Mucosa of rectum (tissue), 2 donors: ENCODE measurements at regions not wholly inside any gene's neighbourhood (a gene's known extent, or its start where the extent isn't known, plus 50 kb on each side); places are given as distances from the start of the nearest gene placed in this dataset.

Experiments used
- H3K27ac ChIP-seq, 2 donors: one replicate each; pipeline ENCODE4 v1.7.0; 2013; ENCODE audit warnings: inconsistent platforms in 2 of 2, low read depth in 2 of 2, low read length in 2 of 2
- H3K27me3 ChIP-seq, 2 donors: one replicate each; pipeline ENCODE4 v1.7.0; 2013; ENCODE audit warnings: low read length in 2 of 2; ENCODE audit not compliant: control insufficient read depth in 2 of 2, insufficient read depth in 2 of 2
- H3K36me3 ChIP-seq, 2 donors: one replicate each; pipeline ENCODE4 v1.7.0; 2013; ENCODE audit warnings: low read length in 2 of 2; ENCODE audit not compliant: control insufficient read depth in 2 of 2, insufficient read depth in 2 of 2
- H3K4me1 ChIP-seq, 2 donors: one replicate each; pipeline ENCODE4 v1.7.0; 2013; ENCODE audit warnings: low read length in 2 of 2, mild to moderate bottlenecking in 1 of 2; ENCODE audit not compliant: control insufficient read depth in 2 of 2, insufficient read depth in 2 of 2
- H3K4me3 ChIP-seq, 2 donors: one replicate each; pipeline ENCODE4 v1.7.0; 2013; ENCODE audit warnings: low read length in 2 of 2
- H3K9ac ChIP-seq, 2 donors: one replicate each; pipeline ENCODE4 v1.7.0; 2013; ENCODE audit warnings: low read length in 2 of 2, low read depth in 1 of 2, mild to moderate bottlenecking in 1 of 2
- H3K9me3 ChIP-seq, 2 donors: one replicate each; pipeline ENCODE4 v1.7.0; 2013; ENCODE audit warnings: low read length in 2 of 2; ENCODE audit not compliant: control insufficient read depth in 2 of 2
- donor health status: healthy.
- donor health status: Normal muscosa, but diverticular disease.

DNA sequence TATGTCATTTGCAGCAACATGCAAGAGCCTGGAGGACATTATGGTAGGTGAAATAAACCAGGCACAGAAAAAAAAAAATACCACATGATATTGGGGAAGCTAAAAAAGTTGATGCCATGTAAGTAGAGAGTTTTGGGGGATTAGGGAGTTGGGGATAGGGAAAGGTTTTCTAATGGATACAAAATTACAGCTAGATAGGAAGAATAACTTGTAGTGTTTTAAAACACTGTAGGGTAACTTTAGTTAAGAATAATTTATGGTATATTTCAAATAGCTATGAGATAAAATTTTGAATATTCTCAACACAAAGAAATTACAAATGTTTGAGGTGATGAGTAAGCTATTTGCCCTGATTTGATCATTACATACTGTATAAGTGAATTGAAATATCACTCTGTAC lies 1456.7 kb upstream of the MIR17HG start:
- Histone ChIP-seq H3K27ac (no peak overlapping the region), H3K4me3 (no peak overlapping the region), H3K9ac (no peak overlapping the region)

DNA sequence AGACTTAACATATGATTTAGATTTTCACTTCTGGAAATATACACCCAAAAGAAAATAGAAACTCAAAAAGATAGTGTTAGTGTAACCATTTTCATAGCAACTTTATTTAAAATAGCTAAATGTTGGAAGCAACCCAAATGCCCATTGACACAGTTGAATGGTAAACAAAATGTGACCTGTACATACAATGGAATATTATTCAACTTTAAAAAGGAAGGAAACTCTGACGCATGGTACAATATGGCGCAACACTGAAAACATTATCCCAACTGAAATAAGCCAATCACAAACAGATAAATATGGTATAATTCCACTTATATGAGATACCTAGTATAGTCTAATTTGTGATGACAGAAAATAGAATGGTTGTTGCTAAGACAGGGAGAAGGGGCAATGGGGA lies 1456.1 kb upstream of the MIR17HG start:
- Histone ChIP-seq H3K9ac (no peak overlapping the region), H3K9me3 (no peaks in the 10 kb centered on the region), H3K27ac (no peak overlapping the region), H3K36me3 (no peaks in the 10 kb centered on the region), H3K4me3 (no peak overlapping the region), H3K27me3 (no peaks in the 10 kb centered on the region), H3K4me1 (no peaks in the 10 kb centered on the region)

More for the DNA sequence above, 1456.7 kb upstream of the MIR17HG start:
- H3K27me3 ChIP-seq = no peaks in the 10 kb centered on the region
- H3K9me3 ChIP-seq = no peaks in the 10 kb centered on the region
- no peaks in the 10 kb centered on the region for H3K4me1 ChIP-seq
- H3K36me3 ChIP-seq = no peaks in the 10 kb centered on the region

DNA sequence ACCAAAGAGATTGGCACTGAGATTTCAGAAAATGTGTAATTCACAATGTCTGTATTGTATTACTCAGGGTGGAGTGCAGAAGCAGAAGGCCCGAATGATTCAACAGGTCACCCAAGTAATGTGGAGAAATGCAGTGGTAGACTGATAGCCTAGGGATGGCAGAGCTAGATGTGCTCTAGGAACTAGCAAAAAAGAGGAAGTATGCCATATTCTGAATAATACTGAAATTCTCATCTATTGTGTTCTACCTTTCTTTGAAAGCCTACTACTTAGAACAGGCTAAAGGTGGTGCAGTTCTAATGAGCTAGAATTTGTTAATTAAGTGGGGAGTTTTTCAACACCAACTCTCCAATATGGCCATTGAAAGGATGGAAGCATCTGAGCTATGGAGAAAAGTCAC lies 1449.8 kb upstream of the MIR17HG start:
- H3K4me1 ChIP-seq = no peaks in the 10 kb centered on the region
- no peak overlapping the region for H3K9ac ChIP-seq
- H3K9me3 ChIP-seq = no peaks in the 10 kb centered on the region

DNA sequence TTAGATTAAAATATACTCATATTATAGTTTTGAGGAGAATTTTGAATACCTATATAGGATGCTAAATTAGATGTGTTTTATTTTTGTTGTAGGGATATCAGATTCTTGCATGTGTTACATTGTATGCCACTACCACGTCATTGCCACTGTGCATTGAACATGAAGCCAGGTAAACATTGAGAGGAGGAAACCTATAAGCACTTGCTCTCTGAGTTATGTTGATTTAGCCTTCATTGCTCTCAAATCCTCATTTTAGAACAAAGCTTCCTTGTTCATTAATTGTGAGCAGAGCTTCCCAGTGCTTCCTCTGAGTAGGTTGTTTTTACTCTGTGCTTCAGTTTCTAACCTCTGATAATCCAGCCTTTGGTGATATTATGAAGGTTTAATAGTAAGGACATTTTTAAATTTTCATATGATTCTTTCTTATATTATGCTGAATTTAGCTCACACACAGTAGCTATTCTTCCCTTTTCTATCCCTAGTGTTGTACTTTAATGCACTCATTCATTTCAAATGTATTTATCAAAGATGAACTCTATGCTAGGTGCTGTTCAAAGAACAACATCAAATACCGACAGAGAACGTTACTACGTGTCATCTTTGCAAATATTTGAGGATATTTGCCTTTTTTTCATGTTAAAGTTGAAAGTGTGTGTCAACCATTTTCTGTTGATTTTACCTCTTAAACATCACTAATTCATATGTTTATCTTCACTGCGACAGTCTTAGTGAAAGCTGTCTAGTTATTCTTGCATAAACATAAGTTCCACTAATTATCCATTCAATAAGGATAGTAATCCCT lies 1448.0 kb upstream of the MIR17HG start:
- H3K9ac ChIP-seq = no peak overlapping the region
- H3K4me1 ChIP-seq = no peaks in the 10 kb centered on the region
- H3K4me3 ChIP-seq = no peak overlapping the region
- no peaks in the 10 kb centered on the region for H3K27me3 ChIP-seq
- H3K9me3 ChIP-seq = no peaks in the 10 kb centered on the region
- H3K27ac ChIP-seq = no peak overlapping the region
- H3K36me3 ChIP-seq = no peaks in the 10 kb centered on the region

More for the DNA sequence above, 1449.8 kb upstream of the MIR17HG start:
- Histone ChIP-seq H3K27me3 (no peaks in the 10 kb centered on the region), H3K36me3 (no peaks in the 10 kb centered on the region), H3K27ac (no peak overlapping the region), H3K4me3 (no peak overlapping the region)

DNA sequence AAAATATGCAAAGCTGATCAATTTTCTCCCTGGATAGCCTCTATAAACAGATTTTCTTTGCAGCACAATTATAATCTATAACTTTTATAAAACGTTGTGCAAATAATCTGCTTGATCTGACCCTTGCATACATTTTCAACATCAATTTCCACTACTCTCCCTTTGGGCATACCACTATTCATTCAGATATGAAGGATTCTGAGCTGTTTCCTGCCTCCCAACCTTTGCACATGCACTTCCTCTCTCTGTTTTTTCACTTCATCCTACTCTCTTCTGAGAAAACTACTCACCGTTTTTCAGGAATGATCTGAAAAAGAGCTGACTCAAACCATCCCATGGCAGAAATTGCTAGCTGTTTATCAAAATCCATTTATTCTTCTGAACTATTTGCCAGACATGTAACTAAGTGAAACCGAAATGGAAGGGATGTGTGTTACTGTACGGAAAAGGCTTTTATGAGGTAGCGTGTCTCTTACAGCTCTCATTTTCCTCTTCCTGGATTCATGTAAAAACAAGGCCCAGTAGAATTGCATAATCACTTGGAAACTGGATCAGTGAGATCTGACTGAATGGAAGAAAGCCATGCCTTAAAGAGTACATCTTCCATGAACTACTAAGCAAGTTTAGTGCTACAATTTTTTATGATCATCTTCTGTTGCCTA lies 1447.3 kb upstream of the MIR17HG start:
- Histone ChIP-seq H3K9me3 (no peaks in the 10 kb centered on the region), H3K9ac (no peak overlapping the region), H3K4me3 (peak overlapping the region in 1 of 2 donors; percentile 20), H3K36me3 (no peaks in the 10 kb centered on the region), H3K27ac (no peak overlapping the region), H3K27me3 (no peaks in the 10 kb centered on the region), H3K4me1 (no peaks in the 10 kb centered on the region)

DNA sequence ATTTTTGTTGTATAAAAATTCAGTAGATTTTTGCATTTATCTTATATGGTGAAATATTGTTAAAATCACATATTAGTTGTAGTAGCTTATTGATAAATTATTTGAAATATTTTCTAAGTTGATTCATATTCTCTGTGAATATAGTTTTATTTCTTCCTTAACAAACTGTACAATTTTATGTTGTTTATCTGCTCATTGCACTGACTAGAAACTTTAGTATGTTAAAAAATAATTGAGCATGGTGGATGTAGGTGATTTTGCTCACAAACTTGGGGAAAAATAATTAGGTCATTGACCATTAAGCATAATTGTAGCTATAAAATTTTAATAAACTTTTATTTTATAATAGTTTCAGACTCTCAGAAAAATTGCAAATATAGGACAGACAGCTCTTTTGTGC lies 1445.3 kb upstream of the MIR17HG start:
- Histone ChIP-seq H3K9ac (no peak overlapping the region), H3K4me1 (no peaks in the 10 kb centered on the region), H3K4me3 (no peak overlapping the region), H3K9me3 (no peaks in the 10 kb centered on the region), H3K27ac (no peak overlapping the region), H3K27me3 (no peaks in the 10 kb centered on the region), H3K36me3 (no peaks in the 10 kb centered on the region)

DNA sequence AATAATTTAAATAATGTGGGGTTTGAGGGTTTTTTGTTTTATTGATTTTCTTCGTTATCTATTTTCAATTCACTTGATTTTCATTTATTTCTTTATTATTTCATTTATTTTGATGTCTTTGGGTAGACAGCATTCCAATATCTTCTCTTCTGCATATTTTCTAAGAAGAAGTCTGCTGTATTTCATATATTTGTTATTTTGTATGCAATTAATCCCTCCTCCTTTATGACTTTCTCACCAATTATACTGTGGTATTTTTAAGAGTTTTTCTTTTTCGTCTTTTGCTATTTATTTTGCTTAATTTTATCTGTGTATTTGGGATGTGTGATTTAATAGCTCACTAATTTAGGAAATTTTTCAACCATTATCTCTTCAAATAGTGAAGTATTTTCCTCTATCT lies 1444.4 kb upstream of the MIR17HG start:
- H3K36me3 ChIP-seq = no peaks in the 10 kb centered on the region

DNA sequence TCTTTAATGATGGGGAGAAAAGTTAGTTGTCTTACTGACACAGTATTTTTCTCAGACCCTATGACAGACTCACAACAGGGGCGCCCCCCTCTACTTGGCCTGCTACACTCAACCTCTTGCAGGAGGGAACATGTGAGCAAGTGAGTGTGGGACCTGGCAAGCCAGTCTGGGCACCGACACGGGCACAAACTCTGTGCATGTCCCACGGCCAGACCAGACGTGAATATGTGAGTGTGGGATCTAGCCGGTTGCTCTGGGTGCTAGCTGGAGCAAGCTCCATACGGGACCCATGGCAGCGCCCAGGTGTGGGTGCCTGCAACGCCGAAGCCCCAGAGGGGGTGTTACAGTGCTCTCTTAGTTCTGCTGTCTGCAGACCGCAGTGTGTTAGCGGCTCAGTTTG lies 1437.3 kb upstream of the MIR17HG start:
- Histone ChIP-seq H3K9me3 (no peaks in the 10 kb centered on the region), H3K9ac (no peak overlapping the region), H3K36me3 (no peaks in the 10 kb centered on the region), H3K27me3 (no peaks in the 10 kb centered on the region), H3K4me1 (no peaks in the 10 kb centered on the region), H3K4me3 (no peak overlapping the region), H3K27ac (no peak overlapping the region)

More for the DNA sequence above, 1444.4 kb upstream of the MIR17HG start:
- H3K9me3 ChIP-seq = no peaks in the 10 kb centered on the region
- no peaks in the 10 kb centered on the region for H3K27me3 ChIP-seq
- no peak overlapping the region for H3K27ac ChIP-seq
- no peak overlapping the region for H3K9ac ChIP-seq
- H3K4me3 ChIP-seq = no peak overlapping the region
- no peaks in the 10 kb centered on the region for H3K4me1 ChIP-seq

DNA sequence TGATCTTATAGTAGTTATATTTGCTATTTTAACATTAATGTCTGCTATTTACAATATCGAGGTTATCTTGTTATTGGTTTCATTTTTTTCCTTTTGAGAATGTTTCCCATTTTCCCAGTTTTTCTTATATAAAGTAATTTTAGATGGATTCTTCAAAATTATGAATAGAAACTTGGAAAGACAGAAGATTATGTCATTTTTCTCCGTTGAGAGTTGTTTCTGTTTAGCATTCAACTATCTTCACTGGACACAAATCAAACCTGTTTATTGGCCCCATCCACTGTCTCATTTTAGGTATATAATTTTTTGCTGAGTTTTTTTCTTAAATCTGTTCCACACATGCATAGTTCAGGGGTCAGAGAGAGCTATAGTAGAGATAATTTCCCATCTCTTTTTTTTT lies 1430.9 kb upstream of the MIR17HG start:
- Histone ChIP-seq H3K9me3 (no peaks in the 10 kb centered on the region), H3K27me3 (no peaks in the 10 kb centered on the region), H3K36me3 (no peaks in the 10 kb centered on the region), H3K27ac (no peak overlapping the region), H3K4me1 (no peaks in the 10 kb centered on the region), H3K9ac (no peak overlapping the region), H3K4me3 (no peak overlapping the region)

DNA sequence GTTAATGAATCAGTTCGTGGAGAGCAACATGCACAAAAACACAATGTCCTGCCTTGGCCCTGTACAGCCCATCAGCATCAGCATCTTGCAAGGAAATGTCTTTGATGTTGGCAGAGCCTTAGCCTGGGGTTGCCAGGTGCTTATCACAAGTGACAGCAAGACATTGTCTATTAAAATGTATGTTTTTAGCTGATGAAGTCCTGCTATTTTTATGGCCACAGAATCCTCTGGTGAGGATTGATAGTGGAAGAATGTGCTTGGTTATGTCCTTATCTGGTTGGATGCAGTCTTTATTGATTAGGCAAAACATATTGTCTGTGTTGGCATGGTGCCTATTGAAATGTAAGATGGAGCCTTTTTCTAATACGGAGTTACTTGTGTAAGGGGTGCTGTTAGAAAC lies 1427.0 kb upstream of the MIR17HG start:
- H3K36me3 ChIP-seq = no peaks in the 10 kb centered on the region
- H3K4me1 ChIP-seq = no peaks in the 10 kb centered on the region
- H3K27me3 ChIP-seq = no peaks in the 10 kb centered on the region
- H3K4me3 ChIP-seq = no peak overlapping the region
- no peak overlapping the region for H3K9ac ChIP-seq
- H3K9me3 ChIP-seq = no peaks in the 10 kb centered on the region
- H3K27ac ChIP-seq = no peak overlapping the region
